Loucy (cell line): ENCODE measurements at regions not wholly inside any gene's neighbourhood (a gene's known extent, or its start where the extent isn't known, plus 50 kb on each side); places are given as distances from the start of the nearest gene placed in this dataset.

Experiments
- H2AFZ ChIP-seq: fragments of 200-600 bp; sonication (generic); 2 replicates; pipeline ENCODE4 v1.6.0; 2016; ENCODE audit warnings: antibody characterized with exemption, mild to moderate bottlenecking, low read length, moderate library complexity
- H3F3A ChIP-seq: fragments of 200-600 bp; 2 replicates; pipeline ENCODE4 v1.6.0; 2016; ENCODE audit warnings: antibody characterized with exemption, low read depth, mild to moderate bottlenecking
- H3K27me3 ChIP-seq: fragments of 200-600 bp; sonication (generic); 2 replicates; pipeline ENCODE4 v1.6.1; 2014; ENCODE audit warnings: low read length, mild to moderate bottlenecking; ENCODE audit not compliant: insufficient read depth, poor library complexity, severe bottlenecking
- H3K36me3 ChIP-seq: fragments of 200-600 bp; sonication (generic); 2 replicates; pipeline ENCODE4 v1.6.1; 2016; ENCODE audit warnings: low read length; ENCODE audit not compliant: insufficient read depth
- H3K4me1 ChIP-seq: fragments of 200-600 bp; sonication (generic); 2 replicates; pipeline ENCODE4 v1.5.1; 2014; ENCODE audit warnings: low read length, mild to moderate bottlenecking; ENCODE audit not compliant: insufficient read depth, poor library complexity, severe bottlenecking
- H3K4me2 ChIP-seq: fragments of 200-600 bp; sonication (generic); 2 replicates; pipeline ENCODE4 v1.6.0; 2014; ENCODE audit warnings: antibody characterized with exemption, low read length, low read depth, mild to moderate bottlenecking; ENCODE audit not compliant: poor library complexity, severe bottlenecking
- H3K4me3 ChIP-seq: fragments of 200-600 bp; sonication (generic); 2 replicates; pipeline ENCODE4 v1.5.1; 2014; ENCODE audit warnings: low read length, mild to moderate bottlenecking, mixed read lengths; ENCODE audit not compliant: poor library complexity, severe bottlenecking
- H3K79me2 ChIP-seq: fragments of 200-600 bp; sonication (generic); 2 replicates; pipeline ENCODE4 v1.6.1; 2014; ENCODE audit warnings: low read length; ENCODE audit not compliant: insufficient read depth
- H3K9ac ChIP-seq: fragments of 200-600 bp; sonication (generic); 2 replicates; pipeline ENCODE4 v1.6.0; 2014; ENCODE audit warnings: mild to moderate bottlenecking, low read depth, low read length, moderate library complexity; ENCODE audit not compliant: poor library complexity, severe bottlenecking
- H3K9me2 ChIP-seq: fragments of 200-600 bp; sonication (generic); replicated peaks from 2 replicates; pipeline ENCODE4 v1.6.1; 2016; ENCODE audit warnings: low read depth, low read length, mixed read lengths
- H3K9me3 ChIP-seq: fragments of 200-600 bp; sonication (generic); 2 replicates; pipeline ENCODE4 v1.6.1; 2014; ENCODE audit warnings: mild to moderate bottlenecking, antibody characterized with exemption, low read length, low read depth; ENCODE audit not compliant: insufficient read depth
- H4K20me1 ChIP-seq: fragments of 200-600 bp; sonication (generic); 2 replicates; pipeline ENCODE4 v1.6.0; 2014; ENCODE audit warnings: antibody characterized with exemption, low read length, mild to moderate bottlenecking; ENCODE audit not compliant: insufficient read depth, poor library complexity, severe bottlenecking
- EZH2phosphoT487 ChIP-seq: fragments of 200-600 bp; IDR thresholded peaks from 2 replicates; pipeline ENCODE4 v1.6.1; 2018; ENCODE audit warnings: antibody characterized with exemption, mild to moderate bottlenecking, moderate library complexity, borderline replicate concordance
- TF ChIP-seq, protein P1 (sequence below): fragments of 200-600 bp; sonication (generic); conservative IDR thresholded peaks from 2 replicates; pipeline ENCODE4 v1.5.1; 2014; ENCODE audit warnings: mild to moderate bottlenecking, antibody characterized with exemption, low read length

DNA sequence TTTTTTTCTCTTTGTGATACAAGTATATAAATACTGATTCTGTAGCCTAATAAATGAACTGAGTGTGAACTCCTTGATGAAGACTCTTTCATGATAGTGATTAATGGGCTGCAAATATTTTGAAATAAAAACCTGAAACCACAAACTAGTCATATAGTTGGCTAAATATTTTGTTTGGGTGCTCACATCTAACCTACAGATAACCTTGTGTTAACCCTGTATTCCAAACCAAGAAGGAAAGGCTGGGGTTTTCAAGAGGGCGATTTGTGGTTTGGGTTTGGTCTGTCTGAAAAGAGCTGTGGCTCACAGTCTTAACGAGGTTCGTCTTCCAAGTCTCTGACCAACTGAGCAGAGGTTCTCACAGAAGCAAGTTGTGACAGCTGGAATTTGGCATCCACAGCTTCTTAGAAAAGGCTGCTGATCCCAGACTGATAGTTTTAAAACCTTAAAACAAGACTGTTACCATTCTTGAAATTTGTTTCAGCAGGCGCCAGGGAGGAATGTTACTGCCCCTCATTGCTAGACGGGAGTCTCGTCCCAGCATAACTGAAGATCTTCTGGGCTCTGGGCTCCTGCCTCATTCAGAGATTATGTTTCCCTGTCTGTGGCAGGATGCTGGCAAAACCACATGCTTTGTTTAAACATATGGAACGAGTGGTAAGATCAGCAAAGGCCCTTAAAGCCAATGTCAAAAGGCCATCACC lies 736.4 kb upstream of the MARCKS start:
- Histone ChIP-seq H3K79me2 (no peaks in the 10 kb centered on the region), H4K20me1 (no peaks in the 10 kb centered on the region), H3K4me3 (no peak overlapping the region), H3K4me1 (no peaks in the 10 kb centered on the region), H3K27me3 (no peaks in the 10 kb centered on the region), H3K9ac (no peak overlapping the region), H3K4me2 (no peak overlapping the region), H3K36me3 (no peaks in the 10 kb centered on the region), H3F3A (no peaks in the 10 kb centered on the region), H3K9me2 (no peaks in the 10 kb centered on the region), H2AFZ (no peak overlapping the region), H3K9me3 (no peaks in the 10 kb centered on the region)
- TF ChIP-seq, protein P1, sequence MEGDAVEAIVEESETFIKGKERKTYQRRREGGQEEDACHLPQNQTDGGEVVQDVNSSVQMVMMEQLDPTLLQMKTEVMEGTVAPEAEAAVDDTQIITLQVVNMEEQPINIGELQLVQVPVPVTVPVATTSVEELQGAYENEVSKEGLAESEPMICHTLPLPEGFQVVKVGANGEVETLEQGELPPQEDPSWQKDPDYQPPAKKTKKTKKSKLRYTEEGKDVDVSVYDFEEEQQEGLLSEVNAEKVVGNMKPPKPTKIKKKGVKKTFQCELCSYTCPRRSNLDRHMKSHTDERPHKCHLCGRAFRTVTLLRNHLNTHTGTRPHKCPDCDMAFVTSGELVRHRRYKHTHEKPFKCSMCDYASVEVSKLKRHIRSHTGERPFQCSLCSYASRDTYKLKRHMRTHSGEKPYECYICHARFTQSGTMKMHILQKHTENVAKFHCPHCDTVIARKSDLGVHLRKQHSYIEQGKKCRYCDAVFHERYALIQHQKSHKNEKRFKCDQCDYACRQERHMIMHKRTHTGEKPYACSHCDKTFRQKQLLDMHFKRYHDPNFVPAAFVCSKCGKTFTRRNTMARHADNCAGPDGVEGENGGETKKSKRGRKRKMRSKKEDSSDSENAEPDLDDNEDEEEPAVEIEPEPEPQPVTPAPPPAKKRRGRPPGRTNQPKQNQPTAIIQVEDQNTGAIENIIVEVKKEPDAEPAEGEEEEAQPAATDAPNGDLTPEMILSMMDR, result no peak
- no peak for TF ChIP-seq EZH2phosphoT487

DNA sequence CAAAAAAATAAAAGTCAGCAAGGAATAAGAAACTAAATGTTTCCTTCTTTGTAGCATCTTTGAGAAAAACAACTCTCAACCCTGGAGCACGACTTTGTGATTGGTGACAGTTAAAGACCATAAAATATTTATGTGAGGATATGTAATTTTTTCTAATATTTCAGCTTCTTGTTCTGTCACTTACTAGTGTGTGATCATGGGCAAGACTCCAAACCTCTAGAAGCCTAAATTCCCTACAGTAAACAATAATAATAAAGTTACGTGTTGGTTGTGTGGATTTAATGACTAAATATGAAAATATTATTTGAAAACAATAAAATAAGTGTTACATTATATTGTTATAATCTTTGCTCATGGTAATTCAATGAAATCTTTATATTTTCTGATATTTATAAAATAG lies 735.6 kb upstream of the MARCKS start:
- no peak overlapping the region for H3K9ac ChIP-seq
- H3K4me1 ChIP-seq, result no peaks in the 10 kb centered on the region

DNA sequence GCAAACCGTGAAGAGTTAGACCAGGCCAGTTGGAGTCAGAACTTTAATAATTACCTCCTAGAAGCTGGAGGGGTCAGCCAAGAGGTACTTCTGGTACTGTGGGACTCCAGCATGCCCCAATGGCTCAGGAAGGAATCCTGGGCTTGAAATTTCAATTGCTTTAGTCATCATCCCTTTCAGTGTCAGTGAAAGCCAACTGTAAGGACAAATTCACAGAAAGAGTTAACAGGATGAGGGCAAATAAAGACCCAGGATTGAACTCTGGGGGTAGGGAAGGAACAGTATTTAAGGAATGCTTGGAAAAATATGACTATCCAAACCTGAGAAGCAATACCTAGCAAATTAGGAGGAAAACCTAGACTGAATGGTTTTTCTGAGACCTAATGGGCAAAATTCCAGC lies 735.1 kb upstream of the MARCKS start:
- Histone ChIP-seq H3K4me3 (no peak overlapping the region), H3K4me1 (no peaks in the 10 kb centered on the region)

More for the DNA sequence above, 735.6 kb upstream of the MARCKS start:
- no peaks in the 10 kb centered on the region for H3K9me3 ChIP-seq
- H3K79me2 ChIP-seq, result no peaks in the 10 kb centered on the region
- H3K4me2 ChIP-seq, result no peak overlapping the region
- TF ChIP-seq, protein P1, result no peak
- TF ChIP-seq EZH2phosphoT487, result no peak
- no peaks in the 10 kb centered on the region for H4K20me1 ChIP-seq
- no peak overlapping the region for H2AFZ ChIP-seq
- H3F3A ChIP-seq, result no peaks in the 10 kb centered on the region
- no peaks in the 10 kb centered on the region for H3K9me2 ChIP-seq
- H3K36me3 ChIP-seq, result no peaks in the 10 kb centered on the region
- no peaks in the 10 kb centered on the region for H3K27me3 ChIP-seq
- H3K4me3 ChIP-seq, result no peak overlapping the region

More for the DNA sequence above, 735.1 kb upstream of the MARCKS start:
- no peaks in the 10 kb centered on the region for H3F3A ChIP-seq
- no peaks in the 10 kb centered on the region for H3K9me2 ChIP-seq
- no peaks in the 10 kb centered on the region for H3K27me3 ChIP-seq
- H4K20me1 ChIP-seq, result no peaks in the 10 kb centered on the region
- no peaks in the 10 kb centered on the region for H3K36me3 ChIP-seq
- H2AFZ ChIP-seq, result no peak overlapping the region
- no peaks in the 10 kb centered on the region for H3K9me3 ChIP-seq
- TF ChIP-seq, protein P1, result no peak
- TF ChIP-seq EZH2phosphoT487, result no peak
- H3K79me2 ChIP-seq, result no peaks in the 10 kb centered on the region
- H3K9ac ChIP-seq, result no peak overlapping the region
- no peak overlapping the region for H3K4me2 ChIP-seq
